ENCODE measurements at regions not wholly inside any gene's neighbourhood (a gene's known extent, or its start where the extent isn't known, plus 50 kb on each side); places are given as distances from the start of the nearest gene placed in this dataset.

- no peak for DNase-seq
Measured at GRCh38 chr11:104830508-104830907, 67.8 kb downstream of the CASP12 start.

GRCh38 chr11:104830080-104830479, 68.2 kb downstream of the CASP12 start:
- DNase-seq: peak; percentile 66

GRCh38 chr11:104826772-104827171, 71.5 kb downstream of the CASP12 start:
- DNase-seq: no peak

- DNase-seq: no peak
Measured at GRCh38 chr11:104823657-104824056, 74.6 kb downstream of the CASP12 start.

GRCh38 chr11:104820431-104820830, 77.8 kb downstream of the CASP12 start:
- no peak for DNase-seq

GRCh38 chr11:104819603-104820002, 78.7 kb downstream of the CASP12 start:
- DNase-seq: no peak

DNA sequence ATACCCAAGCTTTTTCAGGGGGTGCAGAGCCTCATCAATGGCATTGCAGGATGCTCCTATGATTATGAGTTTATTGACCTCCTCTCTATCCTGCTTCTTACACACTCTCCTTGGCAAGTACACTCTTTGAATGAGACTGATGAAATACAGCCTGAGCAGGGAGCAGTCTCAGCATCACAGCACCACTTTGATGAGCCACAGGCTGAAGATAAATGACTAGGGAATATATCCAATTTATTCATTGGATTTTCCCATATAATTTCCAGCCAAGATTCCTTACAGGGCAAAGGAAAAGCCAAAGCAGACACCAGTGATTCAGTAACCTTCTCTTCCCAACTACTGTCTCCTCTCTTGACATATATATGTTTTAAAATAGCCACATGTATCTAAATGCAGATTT, 79.2 kb downstream of the CASP12 start:
- no peak for DNase-seq

DNA sequence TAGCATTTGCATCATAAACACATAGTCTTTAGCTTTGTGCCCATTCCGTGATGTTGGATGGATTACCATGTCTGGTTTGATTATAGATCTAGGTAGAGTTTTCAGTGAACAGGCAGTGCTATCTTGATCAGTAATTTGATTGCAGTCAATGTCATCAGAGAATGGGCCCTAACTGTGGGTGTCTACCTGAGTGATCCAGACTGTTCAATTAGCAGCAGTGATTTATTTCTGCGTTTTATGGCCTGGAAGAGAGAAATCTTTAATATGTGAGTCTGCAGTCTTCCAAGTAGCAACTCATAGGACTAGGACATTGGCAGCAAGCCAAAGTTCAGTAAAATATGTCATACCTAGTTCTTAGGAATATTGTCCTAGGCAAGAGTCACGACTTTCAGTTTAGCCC, 80.3 kb downstream of the CASP12 start:
- peak; percentile 5 for DNase-seq

GRCh38 chr11:104813532-104813931, 84.7 kb downstream of the CASP12 start:
- DNase-seq: no peak

DNA sequence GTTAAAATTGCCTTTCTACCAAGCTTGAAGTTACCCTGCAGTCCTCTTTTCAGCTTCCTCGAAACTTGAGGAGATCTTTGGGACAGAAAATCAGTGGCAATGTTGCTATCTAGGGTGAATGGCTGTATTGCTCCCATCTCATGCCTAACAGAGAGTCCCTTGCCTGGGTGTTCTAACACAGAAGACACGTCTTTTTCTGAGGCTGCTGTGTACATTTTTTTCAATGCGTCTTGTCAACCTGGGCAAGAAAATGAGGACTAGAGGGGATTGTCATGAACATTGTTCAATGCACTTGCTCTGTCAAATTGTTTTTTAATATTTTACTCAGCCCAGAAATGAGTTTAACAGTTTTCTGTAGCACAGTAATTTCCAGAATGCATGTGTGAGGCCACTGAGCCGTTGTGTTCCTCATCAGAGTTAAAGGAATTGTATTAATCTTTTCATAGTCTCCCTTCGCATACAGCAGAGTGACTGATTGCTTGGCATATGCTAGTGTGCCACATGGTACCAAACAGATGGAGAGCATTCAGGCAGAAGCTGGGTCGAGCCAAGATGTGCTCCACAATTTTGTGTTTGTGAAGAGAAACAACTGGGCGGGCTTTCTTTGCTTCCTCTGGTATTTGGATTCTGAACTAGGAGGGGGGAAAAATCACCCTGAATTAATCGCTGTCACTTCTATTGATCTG, 86.0 kb downstream of the CASP12 start:
- DNase-seq: no peak

DNA sequence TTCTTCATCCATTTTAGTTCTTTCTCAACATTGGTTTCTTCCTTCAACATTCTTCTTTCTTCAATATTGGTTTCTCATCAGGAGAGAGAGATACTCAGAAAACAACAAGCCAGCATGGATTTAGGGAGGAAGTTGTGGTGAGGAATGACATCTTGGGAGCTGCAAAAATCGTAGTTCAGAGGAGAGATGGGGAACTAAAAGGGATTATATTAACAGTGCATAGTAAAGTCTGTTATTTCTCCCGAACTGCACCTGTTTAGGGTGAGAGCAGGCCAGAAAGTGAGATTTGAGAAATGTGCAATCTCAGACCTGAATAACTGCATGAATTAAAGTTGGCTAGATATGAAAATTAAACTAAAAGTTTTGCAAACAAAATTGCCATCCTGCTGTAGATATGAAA, 94.5 kb downstream of the CASP12 start:
- DNase-seq: no peak

DNA sequence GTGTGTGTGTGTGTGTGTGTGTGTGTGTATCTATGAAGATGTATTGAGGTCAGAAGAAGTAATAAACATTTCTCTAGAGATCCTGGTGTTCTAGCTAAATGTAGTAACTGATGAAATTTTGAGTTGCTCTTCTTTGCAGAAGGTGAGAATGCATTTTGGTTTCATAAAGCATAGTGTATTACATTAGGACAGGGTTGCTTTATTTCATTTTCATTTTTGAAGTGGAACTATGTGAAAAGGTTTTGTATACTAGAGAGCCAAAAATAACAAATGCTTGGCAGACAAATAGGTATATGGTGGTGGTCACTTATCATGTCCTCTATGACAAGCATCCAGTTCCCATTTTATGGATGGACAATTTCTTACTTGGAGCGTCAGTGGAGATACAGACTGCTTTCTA, 99.0 kb downstream of the CASP12 start:
- DNase-seq: no peak

DNA sequence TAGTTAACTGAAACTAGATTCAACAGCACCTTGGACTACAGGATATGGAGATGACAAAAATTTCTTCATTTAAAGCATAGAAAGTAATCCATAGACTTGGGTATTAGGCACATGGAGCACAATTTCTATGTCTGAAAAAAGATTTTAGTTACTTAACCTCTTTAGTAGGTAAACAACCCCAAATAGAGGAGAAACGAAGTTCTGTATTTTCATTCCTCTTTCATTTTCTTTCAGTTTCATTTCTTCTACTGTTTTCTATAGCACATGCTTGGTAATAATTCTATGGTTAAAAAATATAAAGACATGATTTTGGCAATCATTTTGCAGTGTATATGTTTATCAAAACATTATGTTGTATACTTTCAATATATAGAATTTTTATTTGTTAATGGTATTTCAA, 99.5 kb downstream of the CASP12 start:
- DNase-seq: no peak

GRCh38 chr11:104796301-104796700, 102.0 kb downstream of the CASP12 start:
- no peak for DNase-seq

DNA sequence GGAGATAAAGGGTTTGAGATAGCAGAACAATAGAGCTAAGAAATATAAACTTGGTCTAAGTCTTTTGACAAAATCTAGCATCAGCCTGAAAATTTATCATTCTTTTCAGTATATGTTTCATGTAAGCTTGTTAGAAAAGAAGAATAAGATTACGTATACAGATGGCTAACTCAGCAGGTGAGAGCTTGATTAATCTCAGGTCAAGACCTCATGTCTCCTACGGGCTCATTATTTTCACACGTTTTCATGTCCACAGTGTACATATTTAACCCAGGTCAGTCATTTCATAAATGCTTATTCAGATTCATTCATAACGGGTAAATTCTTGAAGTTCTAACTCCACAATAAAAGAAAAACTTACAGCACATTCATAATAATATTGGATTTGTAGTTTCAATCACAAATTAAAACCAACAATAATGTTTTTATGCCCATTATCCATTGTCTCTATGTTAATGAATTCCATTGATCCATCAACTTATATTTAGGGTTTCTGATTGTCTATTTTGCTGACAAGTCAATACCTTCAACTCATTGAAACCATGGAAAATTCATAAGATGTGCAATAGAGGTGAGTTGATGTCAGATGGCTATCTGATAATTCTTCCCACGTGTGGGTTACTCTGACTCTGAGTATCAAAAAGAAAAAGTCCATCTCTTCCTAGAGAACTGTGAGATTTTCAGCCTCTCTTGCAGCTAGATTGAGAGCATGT, 102.6 kb downstream of the CASP12 start:
- DNase-seq: no peak

DNA sequence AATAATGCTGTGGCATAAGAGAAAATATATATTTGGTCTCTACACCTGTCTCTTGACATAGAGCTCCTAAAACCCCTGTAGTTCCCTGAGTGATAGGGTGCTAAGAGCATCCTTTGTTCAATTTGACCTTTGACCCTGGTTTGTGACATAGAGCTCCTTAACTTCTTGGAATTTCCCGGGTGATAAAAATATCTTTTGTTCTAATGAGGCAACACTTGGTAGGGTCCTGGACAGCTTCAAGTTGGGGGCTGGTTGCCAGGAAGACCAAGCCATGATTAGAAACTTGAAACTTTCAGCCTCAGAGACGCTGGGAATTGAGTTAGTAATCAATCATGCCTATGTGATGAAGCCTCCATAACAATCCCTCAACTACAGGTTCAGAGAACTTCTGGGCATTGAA, 105.4 kb downstream of the CASP12 start:
- peak; percentile 15 for DNase-seq

DNA sequence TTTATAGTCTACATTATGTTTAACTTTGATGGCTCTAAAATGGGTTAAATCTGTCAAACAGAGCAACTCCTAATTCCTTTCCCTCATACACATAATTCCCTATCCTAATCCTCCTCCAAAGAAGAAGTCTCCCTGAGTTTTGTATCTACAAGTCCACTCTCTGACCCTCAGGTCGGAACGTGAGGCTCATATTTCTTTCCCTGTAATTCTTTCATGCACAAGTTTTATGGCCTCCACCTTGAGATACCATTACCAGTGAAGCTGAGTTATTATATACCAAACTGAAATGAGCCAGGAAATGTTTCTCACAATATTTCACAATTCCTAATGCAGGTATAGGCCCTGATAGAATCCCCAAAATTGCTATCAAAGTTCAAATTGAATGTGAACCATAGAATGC, 106.4 kb downstream of the CASP12 start:
- DNase-seq: no peak

- DNase-seq: no peak
Measured at GRCh38 chr11:104784684-104785460, 113.4 kb downstream of the CASP12 start.

DNA sequence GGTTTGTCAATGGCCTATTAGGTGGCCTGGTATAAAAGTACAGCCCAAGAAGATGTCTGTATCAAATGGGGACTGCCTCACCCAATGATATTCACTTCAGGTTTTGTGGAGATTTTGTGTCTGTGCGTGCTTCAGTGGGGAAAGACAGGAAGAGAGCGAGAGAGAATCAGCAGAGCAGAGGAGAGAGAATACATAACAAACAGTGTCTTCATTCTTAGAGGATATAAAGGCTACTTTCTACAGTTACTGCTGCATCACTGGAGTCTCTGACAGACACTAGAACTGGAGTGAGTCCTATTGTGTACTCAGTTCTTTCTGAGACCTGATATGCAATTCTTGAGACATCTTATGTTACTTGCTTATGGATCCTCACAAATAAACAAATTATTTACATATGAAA, 115.0 kb downstream of the CASP12 start:
- DNase-seq: no peak

DNA sequence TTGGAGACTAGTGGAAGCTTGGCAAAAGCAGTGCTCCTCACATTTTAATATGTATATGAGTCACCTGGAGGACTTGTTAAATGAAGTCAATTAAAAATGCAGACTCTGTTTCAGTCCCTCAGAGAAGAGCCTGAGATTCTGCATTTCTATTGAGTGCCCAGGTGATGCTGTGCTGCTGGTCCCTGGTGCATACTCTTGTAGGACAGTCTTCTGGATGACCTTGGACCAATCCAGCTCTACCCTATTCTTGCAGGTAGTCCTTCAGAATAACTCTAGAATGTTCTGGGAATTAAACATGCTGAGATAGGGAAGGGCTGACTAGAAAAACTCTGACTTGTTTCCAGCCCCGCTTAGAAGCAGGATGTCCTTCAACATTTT, 115.9 kb downstream of the CASP12 start:
- DNase-seq: no peak

- no peak for DNase-seq
Measured at GRCh38 chr11:104781719-104782376, 116.4 kb downstream of the CASP12 start.

- DNase-seq: no peak
Measured at GRCh38 chr11:104781037-104781436, 117.2 kb downstream of the CASP12 start.

Measured in tongue (tissue), 1 donor.